ENCODE measurements at regions not wholly inside any gene's neighbourhood (a gene's known extent, or its start where the extent isn't known, plus 50 kb on each side); places are given as distances from the start of the nearest gene placed in this dataset.

DNA sequence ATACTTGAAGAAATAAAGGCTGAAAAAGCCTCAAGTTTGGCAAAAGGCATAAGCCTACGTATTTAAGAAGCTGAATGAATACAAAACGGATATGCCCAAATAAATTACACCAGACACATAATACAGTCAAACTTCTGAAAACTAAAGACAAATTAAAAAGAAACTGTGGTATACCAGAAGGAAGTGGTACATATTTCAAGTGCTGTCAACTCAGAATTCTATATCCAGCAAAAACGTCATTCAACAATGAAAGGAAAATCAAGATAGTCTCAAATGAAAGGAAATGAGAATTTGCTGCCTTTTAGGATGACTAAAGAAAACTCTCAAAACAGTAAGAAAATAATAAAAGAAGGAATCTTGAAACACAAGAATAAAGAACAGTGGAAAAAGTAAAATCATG lies 69.5 kb downstream of the POLR1D start:
- Mint-ChIP-seq H3K27ac (no peak overlapping the region), H3K27me3 (peaks cover 4% of the 10 kb centered on the region), H3K4me3 (no peak overlapping the region), H3K36me3 (ENCODE audit: low read depth) (no peaks in the 10 kb centered on the region), H3K9me3 (peaks cover 25% of the 10 kb centered on the region), H3K4me1 (no peaks in the 10 kb centered on the region)
- DNase-seq (no peak), ATAC-seq (ENCODE audit: low read depth) (no peak)
- TF ChIP-seq, protein P1, sequence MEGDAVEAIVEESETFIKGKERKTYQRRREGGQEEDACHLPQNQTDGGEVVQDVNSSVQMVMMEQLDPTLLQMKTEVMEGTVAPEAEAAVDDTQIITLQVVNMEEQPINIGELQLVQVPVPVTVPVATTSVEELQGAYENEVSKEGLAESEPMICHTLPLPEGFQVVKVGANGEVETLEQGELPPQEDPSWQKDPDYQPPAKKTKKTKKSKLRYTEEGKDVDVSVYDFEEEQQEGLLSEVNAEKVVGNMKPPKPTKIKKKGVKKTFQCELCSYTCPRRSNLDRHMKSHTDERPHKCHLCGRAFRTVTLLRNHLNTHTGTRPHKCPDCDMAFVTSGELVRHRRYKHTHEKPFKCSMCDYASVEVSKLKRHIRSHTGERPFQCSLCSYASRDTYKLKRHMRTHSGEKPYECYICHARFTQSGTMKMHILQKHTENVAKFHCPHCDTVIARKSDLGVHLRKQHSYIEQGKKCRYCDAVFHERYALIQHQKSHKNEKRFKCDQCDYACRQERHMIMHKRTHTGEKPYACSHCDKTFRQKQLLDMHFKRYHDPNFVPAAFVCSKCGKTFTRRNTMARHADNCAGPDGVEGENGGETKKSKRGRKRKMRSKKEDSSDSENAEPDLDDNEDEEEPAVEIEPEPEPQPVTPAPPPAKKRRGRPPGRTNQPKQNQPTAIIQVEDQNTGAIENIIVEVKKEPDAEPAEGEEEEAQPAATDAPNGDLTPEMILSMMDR (IDR thresholded peaks at IDR 0.05): no peak
- intact Hi-C loops (cut with micrococcal nuclease): no loop called here
- ChIA-PET CTCF (no interaction called here), POLR2A (no interaction called here)

DNA sequence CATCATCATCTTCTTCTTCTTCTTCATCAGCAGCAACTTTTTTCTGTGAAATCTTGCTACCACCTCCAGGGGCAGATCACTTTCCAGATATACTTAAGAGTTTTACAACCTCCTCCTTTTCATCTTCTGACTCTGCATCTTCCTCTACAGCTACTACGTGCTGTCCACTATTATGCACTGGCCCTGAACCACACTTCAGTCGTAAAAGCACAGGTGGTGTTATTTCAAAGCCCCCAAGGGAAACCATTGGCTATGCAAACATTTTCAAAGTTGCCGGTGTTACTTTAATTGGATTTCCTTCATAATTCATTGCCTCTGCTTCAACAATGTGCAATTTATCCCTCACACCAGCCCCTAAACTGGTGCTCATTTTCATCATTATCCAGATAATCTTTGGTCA lies 75.0 kb downstream of the POLR1D start:
- no peak overlapping the region for H3K4me3 Mint-ChIP-seq
- POLR2A ChIA-PET: no interaction called here

DNA sequence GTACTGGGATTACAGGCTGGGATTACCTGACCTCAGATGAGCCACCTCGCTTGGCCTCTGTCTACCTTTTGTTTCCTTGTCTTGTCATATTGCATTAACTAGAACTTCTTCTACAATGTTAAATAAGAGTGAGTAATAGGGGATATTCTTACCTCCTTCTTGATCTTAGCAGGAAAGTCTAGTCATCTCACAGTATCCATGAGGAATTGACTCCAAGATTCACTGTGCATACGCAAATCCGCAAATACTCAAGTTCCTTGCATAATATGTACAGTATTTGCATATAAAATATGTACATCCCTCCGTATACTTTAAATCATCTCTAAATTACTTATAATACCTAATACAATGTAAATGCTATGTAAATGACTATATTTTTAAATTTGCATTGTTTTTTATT lies 78.3 kb downstream of the POLR1D start:
- no peak overlapping the region for H3K4me3 Mint-ChIP-seq
- ChIA-PET POLR2A (no interaction called here), CTCF (no interaction called here)
- intact Hi-C loops (cut with micrococcal nuclease): no loop called here
- H3K36me3 Mint-ChIP-seq (ENCODE audit: low read depth): peaks cover 8% of the 10 kb centered on the region
- H3K27me3 Mint-ChIP-seq: peaks cover 21% of the 10 kb centered on the region
- TF ChIP-seq, protein P1 (IDR thresholded peaks at IDR 0.05): no peak
- DNase-seq (no peak), ATAC-seq (ENCODE audit: low read depth) (no peak)
- no peak overlapping the region for H3K27ac Mint-ChIP-seq
- H3K4me1 Mint-ChIP-seq: no peaks in the 10 kb centered on the region
- peaks cover 21% of the 10 kb centered on the region for H3K9me3 Mint-ChIP-seq

More for the DNA sequence above, 75.0 kb downstream of the POLR1D start:
- DNase-seq: no peak
- intact Hi-C loops (cut with micrococcal nuclease): no loop called here
- no peaks in the 10 kb centered on the region for H3K4me1 Mint-ChIP-seq
- H3K36me3 Mint-ChIP-seq (ENCODE audit: low read depth): no peaks in the 10 kb centered on the region
- H3K27ac Mint-ChIP-seq: no peak overlapping the region
- peaks cover 16% of the 10 kb centered on the region for H3K27me3 Mint-ChIP-seq
- peaks cover 15% of the 10 kb centered on the region for H3K9me3 Mint-ChIP-seq
- CTCF ChIA-PET: no interaction called here
- ATAC-seq (ENCODE audit: low read depth): no peak
- TF ChIP-seq, protein P1 (IDR thresholded peaks at IDR 0.05): no peak

DNA sequence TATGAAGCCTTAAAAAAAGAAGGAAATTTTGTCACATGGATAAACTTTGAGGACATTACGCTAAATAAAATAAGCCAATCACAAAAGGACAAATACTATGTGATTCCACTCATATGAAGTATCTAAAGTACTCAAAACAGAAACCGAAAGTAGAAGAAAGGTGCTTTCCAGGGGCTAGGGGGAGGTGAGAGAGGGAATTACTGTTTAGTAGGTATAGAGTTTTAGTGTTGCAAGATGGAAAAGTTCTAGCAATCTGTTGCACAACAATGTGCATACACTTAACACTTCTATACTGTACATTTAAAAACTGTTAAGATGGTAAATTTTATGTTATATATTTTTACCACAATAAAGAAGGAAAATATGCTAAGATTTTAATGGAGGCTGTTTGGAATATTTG lies 83.0 kb downstream of the POLR1D start:
- CTCF ChIA-PET: no interaction called here
- Mint-ChIP-seq H3K36me3 (ENCODE audit: low read depth) (peaks cover 8% of the 10 kb centered on the region), H3K4me1 (no peaks in the 10 kb centered on the region), H3K27ac (no peak overlapping the region), H3K9me3 (peaks cover 30% of the 10 kb centered on the region), H3K27me3 (peaks cover 25% of the 10 kb centered on the region), H3K4me3 (no peak overlapping the region)
- POLR2A ChIA-PET: no interaction called here
- intact Hi-C loops (cut with micrococcal nuclease): no loop called here
- TF ChIP-seq, protein P1 (IDR thresholded peaks at IDR 0.05): no peak
- DNase-seq (no peak), ATAC-seq (ENCODE audit: low read depth) (no peak)

DNA sequence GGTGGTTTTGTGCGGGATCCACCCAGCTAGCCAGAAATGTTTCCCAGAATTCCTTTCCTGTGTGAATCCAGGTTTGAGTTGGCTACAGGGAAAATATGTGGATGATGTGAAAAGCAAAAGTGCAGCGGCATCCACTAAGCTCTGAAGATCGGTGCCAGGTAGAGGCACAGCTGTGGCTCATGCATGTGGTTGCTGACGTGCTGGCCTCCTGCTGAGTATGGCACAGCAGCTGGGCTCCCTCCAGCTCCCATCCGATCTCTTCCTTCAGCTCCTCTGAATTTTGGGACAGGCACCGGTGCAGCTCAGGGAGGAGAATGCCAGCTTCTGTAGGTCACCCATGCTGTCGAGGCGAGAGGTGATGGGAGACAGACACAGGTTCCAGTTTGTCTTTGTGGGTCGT lies 84.0 kb upstream of the GSX1 start:
- POLR2A ChIA-PET: interaction anchor here (0.6 kb wide), 1 partner anchor 88 kb away, joined by 3 read pairs; the partner anchor contains the start of gene LNX2
- TF ChIP-seq, protein P1 (IDR thresholded peaks at IDR 0.05): no peak
- Mint-ChIP-seq H3K36me3 (ENCODE audit: low read depth) (peaks cover 3% of the 10 kb centered on the region), H3K27me3 (peaks cover 18% of the 10 kb centered on the region), H3K4me1 (no peaks in the 10 kb centered on the region), H3K27ac (no peak overlapping the region), H3K4me3 (no peak overlapping the region), H3K9me3 (peaks cover 21% of the 10 kb centered on the region)
- intact Hi-C loops (cut with micrococcal nuclease): no loop called here
- DNase-seq: no peak
- CTCF ChIA-PET: no interaction called here
- ATAC-seq (ENCODE audit: low read depth): no peak
